ENCODE measurements at regions not wholly inside any gene's neighbourhood (a gene's known extent, or its start where the extent isn't known, plus 50 kb on each side); places are given as distances from the start of the nearest gene placed in this dataset.

DNA sequence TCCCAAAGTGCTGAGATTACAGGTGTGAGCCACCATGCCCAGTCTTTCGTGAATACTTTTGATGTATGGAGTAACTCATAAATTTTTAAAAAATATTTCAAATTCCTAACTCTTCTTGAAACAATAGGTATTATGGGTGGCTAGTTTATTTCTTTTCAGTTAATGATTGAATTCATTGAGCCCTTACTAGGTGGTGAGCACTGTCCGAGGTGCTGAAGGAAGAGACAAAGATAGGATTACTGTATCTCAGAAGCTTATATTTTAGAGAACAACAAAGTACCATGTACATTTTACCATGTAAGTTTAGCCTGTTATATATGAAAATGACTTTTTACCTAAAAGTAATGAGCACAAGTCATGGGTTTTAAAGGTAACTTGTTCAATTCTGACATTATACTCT is 418.3 kb downstream of the NPIPA7 start:
- TF ChIP-seq, protein P1, sequence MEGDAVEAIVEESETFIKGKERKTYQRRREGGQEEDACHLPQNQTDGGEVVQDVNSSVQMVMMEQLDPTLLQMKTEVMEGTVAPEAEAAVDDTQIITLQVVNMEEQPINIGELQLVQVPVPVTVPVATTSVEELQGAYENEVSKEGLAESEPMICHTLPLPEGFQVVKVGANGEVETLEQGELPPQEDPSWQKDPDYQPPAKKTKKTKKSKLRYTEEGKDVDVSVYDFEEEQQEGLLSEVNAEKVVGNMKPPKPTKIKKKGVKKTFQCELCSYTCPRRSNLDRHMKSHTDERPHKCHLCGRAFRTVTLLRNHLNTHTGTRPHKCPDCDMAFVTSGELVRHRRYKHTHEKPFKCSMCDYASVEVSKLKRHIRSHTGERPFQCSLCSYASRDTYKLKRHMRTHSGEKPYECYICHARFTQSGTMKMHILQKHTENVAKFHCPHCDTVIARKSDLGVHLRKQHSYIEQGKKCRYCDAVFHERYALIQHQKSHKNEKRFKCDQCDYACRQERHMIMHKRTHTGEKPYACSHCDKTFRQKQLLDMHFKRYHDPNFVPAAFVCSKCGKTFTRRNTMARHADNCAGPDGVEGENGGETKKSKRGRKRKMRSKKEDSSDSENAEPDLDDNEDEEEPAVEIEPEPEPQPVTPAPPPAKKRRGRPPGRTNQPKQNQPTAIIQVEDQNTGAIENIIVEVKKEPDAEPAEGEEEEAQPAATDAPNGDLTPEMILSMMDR (IDR thresholded peaks at IDR 0.05; ENCODE audit: borderline replicate concordance, extremely low read depth, low read length, poor library complexity, severe bottlenecking), result no peak
- no peak for TF ChIP-seq EZH2 (IDR thresholded peaks at IDR 0.05; ENCODE audit: borderline replicate concordance, low read depth, low read length, severe bottlenecking)

All from DND-41 (cell line).